ENCODE measurements at regions not wholly inside any gene's neighbourhood (a gene's known extent, or its start where the extent isn't known, plus 50 kb on each side); places are given as distances from the start of the nearest gene placed in this dataset.

DNA sequence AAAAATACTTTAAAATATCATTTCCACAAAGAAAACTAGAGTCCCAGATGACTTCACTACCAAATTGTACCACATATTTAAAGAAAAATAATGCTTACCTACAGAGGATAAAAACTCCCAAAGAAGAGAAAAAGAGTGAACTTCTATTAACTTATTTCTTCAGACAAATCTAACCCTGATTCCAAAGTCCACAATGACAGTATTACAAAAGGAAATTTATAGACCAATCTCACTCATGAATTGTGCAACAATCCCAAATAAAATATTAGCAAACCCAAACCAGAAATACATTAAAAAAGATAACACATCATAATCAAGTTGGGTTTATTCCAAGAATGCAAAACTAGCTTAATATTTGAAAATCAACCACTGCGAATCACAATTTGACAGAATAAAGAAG lies 161.4 kb upstream of the GALNT2 start:
- TF ChIP-seq, protein P1, sequence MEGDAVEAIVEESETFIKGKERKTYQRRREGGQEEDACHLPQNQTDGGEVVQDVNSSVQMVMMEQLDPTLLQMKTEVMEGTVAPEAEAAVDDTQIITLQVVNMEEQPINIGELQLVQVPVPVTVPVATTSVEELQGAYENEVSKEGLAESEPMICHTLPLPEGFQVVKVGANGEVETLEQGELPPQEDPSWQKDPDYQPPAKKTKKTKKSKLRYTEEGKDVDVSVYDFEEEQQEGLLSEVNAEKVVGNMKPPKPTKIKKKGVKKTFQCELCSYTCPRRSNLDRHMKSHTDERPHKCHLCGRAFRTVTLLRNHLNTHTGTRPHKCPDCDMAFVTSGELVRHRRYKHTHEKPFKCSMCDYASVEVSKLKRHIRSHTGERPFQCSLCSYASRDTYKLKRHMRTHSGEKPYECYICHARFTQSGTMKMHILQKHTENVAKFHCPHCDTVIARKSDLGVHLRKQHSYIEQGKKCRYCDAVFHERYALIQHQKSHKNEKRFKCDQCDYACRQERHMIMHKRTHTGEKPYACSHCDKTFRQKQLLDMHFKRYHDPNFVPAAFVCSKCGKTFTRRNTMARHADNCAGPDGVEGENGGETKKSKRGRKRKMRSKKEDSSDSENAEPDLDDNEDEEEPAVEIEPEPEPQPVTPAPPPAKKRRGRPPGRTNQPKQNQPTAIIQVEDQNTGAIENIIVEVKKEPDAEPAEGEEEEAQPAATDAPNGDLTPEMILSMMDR (IDR thresholded peaks at IDR 0.05; ENCODE audit: low read depth, low read length): no peak
- TF ChIP-seq POLR2A (IDR thresholded peaks at IDR 0.05; ENCODE audit: extremely low read depth, insufficient read length) (no peak), MYC (IDR thresholded peaks at IDR 0.05; ENCODE audit: low read depth, low read length) (no peak)

Measured in NB4 (cell line).